GM12878 (cell line): ENCODE measurements at regions not wholly inside any gene's neighbourhood (a gene's known extent, or its start where the extent isn't known, plus 50 kb on each side); places are given as distances from the start of the nearest gene placed in this dataset.

Experiments used
- E2F8 ChIP-seq: fragments of 450-650 bp; IDR thresholded peaks from 2 replicates; pipeline ENCODE4 v1.6.1; 2018; ENCODE audit warnings: mild to moderate bottlenecking, low read depth, moderate library complexity; ENCODE audit not compliant: partially characterized antibody
- EZH2 ChIP-seq: IDR thresholded peaks from 2 replicates; pipeline ENCODE4 v1.6.1; 2012; ENCODE audit warnings: low read depth, mild to moderate bottlenecking, control low read depth, inconsistent platforms, low read length, borderline replicate concordance; ENCODE audit not compliant: control insufficient read depth
- POLR2AphosphoS2 ChIP-seq: IDR thresholded peaks from 2 replicates; pipeline ENCODE4 v1.6.1; 2011; ENCODE audit warnings: low read depth, mild to moderate bottlenecking, low read length, improper control_type of control experiment, moderate library complexity
- USF1 ChIP-seq: IDR thresholded peaks from 2 replicates; pipeline ENCODE4 v1.6.1; 2011; ENCODE audit warnings: borderline replicate concordance, low read depth, mild to moderate bottlenecking, moderate library complexity, mixed read lengths, low read length; ENCODE audit not compliant: insufficient read depth; ENCODE audit errors: extremely low read length
- TF ChIP-seq, protein P1 (sequence below): fragments of 450-650 bp; formaldehyde crosslinking; IDR thresholded peaks from 2 replicates; pipeline ENCODE4 v1.4.0; 2020; ENCODE audit warnings: mild to moderate bottlenecking, moderate library complexity

- no peak for TF ChIP-seq E2F8
- no peak for TF ChIP-seq POLR2AphosphoS2
- TF ChIP-seq USF1 = no peak
- TF ChIP-seq, protein P1, sequence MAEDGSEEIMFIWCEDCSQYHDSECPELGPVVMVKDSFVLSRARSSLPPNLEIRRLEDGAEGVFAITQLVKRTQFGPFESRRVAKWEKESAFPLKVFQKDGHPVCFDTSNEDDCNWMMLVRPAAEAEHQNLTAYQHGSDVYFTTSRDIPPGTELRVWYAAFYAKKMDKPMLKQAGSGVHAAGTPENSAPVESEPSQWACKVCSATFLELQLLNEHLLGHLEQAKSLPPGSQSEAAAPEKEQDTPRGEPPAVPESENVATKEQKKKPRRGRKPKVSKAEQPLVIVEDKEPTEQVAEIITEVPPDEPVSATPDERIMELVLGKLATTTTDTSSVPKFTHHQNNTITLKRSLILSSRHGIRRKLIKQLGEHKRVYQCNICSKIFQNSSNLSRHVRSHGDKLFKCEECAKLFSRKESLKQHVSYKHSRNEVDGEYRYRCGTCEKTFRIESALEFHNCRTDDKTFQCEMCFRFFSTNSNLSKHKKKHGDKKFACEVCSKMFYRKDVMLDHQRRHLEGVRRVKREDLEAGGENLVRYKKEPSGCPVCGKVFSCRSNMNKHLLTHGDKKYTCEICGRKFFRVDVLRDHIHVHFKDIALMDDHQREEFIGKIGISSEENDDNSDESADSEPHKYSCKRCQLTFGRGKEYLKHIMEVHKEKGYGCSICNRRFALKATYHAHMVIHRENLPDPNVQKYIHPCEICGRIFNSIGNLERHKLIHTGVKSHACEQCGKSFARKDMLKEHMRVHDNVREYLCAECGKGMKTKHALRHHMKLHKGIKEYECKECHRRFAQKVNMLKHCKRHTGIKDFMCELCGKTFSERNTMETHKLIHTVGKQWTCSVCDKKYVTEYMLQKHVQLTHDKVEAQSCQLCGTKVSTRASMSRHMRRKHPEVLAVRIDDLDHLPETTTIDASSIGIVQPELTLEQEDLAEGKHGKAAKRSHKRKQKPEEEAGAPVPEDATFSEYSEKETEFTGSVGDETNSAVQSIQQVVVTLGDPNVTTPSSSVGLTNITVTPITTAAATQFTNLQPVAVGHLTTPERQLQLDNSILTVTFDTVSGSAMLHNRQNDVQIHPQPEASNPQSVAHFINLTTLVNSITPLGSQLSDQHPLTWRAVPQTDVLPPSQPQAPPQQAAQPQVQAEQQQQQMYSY (CRISPR knock-in tag) = no peak
- TF ChIP-seq EZH2 = no peak
These were observed 283.7 kb upstream of the RTL1 start (continued) for GRCh38 chr14:101186992-101187815.
